ENCODE measurements at regions not wholly inside any gene's neighbourhood (a gene's known extent, or its start where the extent isn't known, plus 50 kb on each side); places are given as distances from the start of the nearest gene placed in this dataset.

- TF ChIP-seq, protein P1, sequence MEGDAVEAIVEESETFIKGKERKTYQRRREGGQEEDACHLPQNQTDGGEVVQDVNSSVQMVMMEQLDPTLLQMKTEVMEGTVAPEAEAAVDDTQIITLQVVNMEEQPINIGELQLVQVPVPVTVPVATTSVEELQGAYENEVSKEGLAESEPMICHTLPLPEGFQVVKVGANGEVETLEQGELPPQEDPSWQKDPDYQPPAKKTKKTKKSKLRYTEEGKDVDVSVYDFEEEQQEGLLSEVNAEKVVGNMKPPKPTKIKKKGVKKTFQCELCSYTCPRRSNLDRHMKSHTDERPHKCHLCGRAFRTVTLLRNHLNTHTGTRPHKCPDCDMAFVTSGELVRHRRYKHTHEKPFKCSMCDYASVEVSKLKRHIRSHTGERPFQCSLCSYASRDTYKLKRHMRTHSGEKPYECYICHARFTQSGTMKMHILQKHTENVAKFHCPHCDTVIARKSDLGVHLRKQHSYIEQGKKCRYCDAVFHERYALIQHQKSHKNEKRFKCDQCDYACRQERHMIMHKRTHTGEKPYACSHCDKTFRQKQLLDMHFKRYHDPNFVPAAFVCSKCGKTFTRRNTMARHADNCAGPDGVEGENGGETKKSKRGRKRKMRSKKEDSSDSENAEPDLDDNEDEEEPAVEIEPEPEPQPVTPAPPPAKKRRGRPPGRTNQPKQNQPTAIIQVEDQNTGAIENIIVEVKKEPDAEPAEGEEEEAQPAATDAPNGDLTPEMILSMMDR (conservative IDR thresholded peaks at IDR 0.05; ENCODE audit: low read length): no peak
- TF ChIP-seq EZH2phosphoT487 (IDR thresholded peaks at IDR 0.05; ENCODE audit: borderline replicate concordance, low read depth, low read length): no peak
Observed at GRCh38 chr12:125794401-125794800, 729.2 kb downstream of the AACS start.
